Trophoblast cell (in vitro differentiated cells and primary cell): ENCODE measurements at regions not wholly inside any gene's neighbourhood (a gene's known extent, or its start where the extent isn't known, plus 50 kb on each side); places are given as distances from the start of the nearest gene placed in this dataset.
"Not testable (repeated sequence)": the region's sequence is repeated elsewhere in the genome, so short reads cannot be mapped to it uniquely, and the experiment has no call there.

Source experiments
- DNase-seq, 2 donors: peaks; one replicate each; pipeline ENCODE4 v3.0.0-alpha.2; 2016
- H2AFZ ChIP-seq: 2 replicates; pipeline ENCODE4 v1.6.1; 2013; ENCODE audit warnings: low read length, moderate library complexity, mild to moderate bottlenecking; ENCODE audit not compliant: insufficient read depth, poor library complexity
- H2AK5ac ChIP-seq: 2 replicates; pipeline ENCODE4 v1.6.1; 2013; ENCODE audit warnings: mild to moderate bottlenecking, low read length
- H2BK120ac ChIP-seq: 2 replicates; pipeline ENCODE4 v1.6.1; 2013; ENCODE audit warnings: low read length, mild to moderate bottlenecking, moderate library complexity; ENCODE audit not compliant: insufficient read depth, poor library complexity
- H2BK12ac ChIP-seq: 2 replicates; pipeline ENCODE4 v1.6.1; 2013; ENCODE audit warnings: mild to moderate bottlenecking, low read length, moderate library complexity
- H2BK5ac ChIP-seq: 2 replicates; pipeline ENCODE4 v1.6.1; 2013; ENCODE audit warnings: low read length, low read depth, moderate library complexity, mild to moderate bottlenecking; ENCODE audit not compliant: poor library complexity
- H3K14ac ChIP-seq: 2 replicates; pipeline ENCODE4 v1.6.1; 2013; ENCODE audit warnings: mild to moderate bottlenecking, low read length
- H3K18ac ChIP-seq: 2 replicates; pipeline ENCODE4 v1.6.1; 2013; ENCODE audit warnings: mild to moderate bottlenecking, low read length
- H3K23ac ChIP-seq: 2 replicates; pipeline ENCODE4 v1.6.1; 2013; ENCODE audit warnings: low read length
- H3K27ac ChIP-seq: 2 replicates; pipeline ENCODE4 v1.5.1; 2013; ENCODE audit warnings: low read depth, mild to moderate bottlenecking, inconsistent platforms, low read length, moderate library complexity
- H3K27me3 ChIP-seq: 2 replicates; pipeline ENCODE4 v1.6.1; 2013; ENCODE audit warnings: inconsistent platforms, mild to moderate bottlenecking, low read length, moderate library complexity; ENCODE audit not compliant: insufficient read depth
- H3K36me3 ChIP-seq, 2 experiments: 1 replicate in 1 of 2; 2 replicates in 1 of 2; pipeline ENCODE4 v1.6.1; 2013; ENCODE audit warnings: low read length in 2 of 2, mild to moderate bottlenecking in 2 of 2, moderate library complexity in 1 of 2; ENCODE audit not compliant: insufficient read depth in 2 of 2, control insufficient read depth in 1 of 2
- H3K4ac ChIP-seq: 2 replicates; pipeline ENCODE4 v1.6.1; 2013; ENCODE audit warnings: low read depth, mild to moderate bottlenecking, low read length, moderate library complexity
- H3K4me1 ChIP-seq, 2 experiments: 1 replicate in 1 of 2; 2 replicates in 1 of 2; pipeline ENCODE4 v1.6.1; 2013; ENCODE audit warnings: low read length in 2 of 2, mild to moderate bottlenecking in 2 of 2, moderate library complexity in 1 of 2; ENCODE audit not compliant: insufficient read depth in 2 of 2, control insufficient read depth in 1 of 2
- H3K4me2 ChIP-seq: 2 replicates; pipeline ENCODE4 v1.6.1; 2013; ENCODE audit warnings: inconsistent platforms, mild to moderate bottlenecking, low read length, moderate library complexity
- H3K4me3 ChIP-seq: 2 replicates; pipeline ENCODE4 v1.5.1; 2013; ENCODE audit warnings: mild to moderate bottlenecking, low read depth, low read length, inconsistent platforms
- H3K79me1 ChIP-seq: one replicate; pipeline ENCODE4 v1.6.1; 2013; ENCODE audit warnings: low read length
- H3K79me2 ChIP-seq: 2 replicates; pipeline ENCODE4 v1.6.1; 2013; ENCODE audit warnings: low read length, mild to moderate bottlenecking; ENCODE audit not compliant: control insufficient read depth, insufficient read depth, poor library complexity
- H3K9ac ChIP-seq: 2 replicates; pipeline ENCODE4 v1.6.1; 2013; ENCODE audit warnings: mild to moderate bottlenecking, low read length
- H3K9me3 ChIP-seq: 2 replicates; pipeline ENCODE4 v1.6.1; 2013; ENCODE audit warnings: low read depth, mild to moderate bottlenecking, control low read depth, inconsistent platforms, low read length; ENCODE audit not compliant: insufficient read depth
- H4K12ac ChIP-seq: 2 replicates; pipeline ENCODE4 v1.6.1; 2013; ENCODE audit warnings: low read depth, mild to moderate bottlenecking, low read length, moderate library complexity
- H4K8ac ChIP-seq: 2 replicates; pipeline ENCODE4 v1.6.1; 2013; ENCODE audit warnings: low read depth, mild to moderate bottlenecking, low read length, moderate library complexity
- H4K91ac ChIP-seq: one replicate; pipeline ENCODE4 v1.6.1; 2013; ENCODE audit warnings: low read depth, mild to moderate bottlenecking, low read length, moderate library complexity
- WGBS: extraction: QIAGEN DNeasy Blood & Tissue Kit; methylation state at CpG from one replicate; pipeline ENCODE4 v1.1.7; 2013; ENCODE audit warnings: missing lambda C conversion rate; ENCODE audit not compliant: insufficient read length, insufficient coverage; ENCODE audit errors: extremely low coverage; 5-methylcytosine and 5-hydroxymethylcytosine counted together

DNA sequence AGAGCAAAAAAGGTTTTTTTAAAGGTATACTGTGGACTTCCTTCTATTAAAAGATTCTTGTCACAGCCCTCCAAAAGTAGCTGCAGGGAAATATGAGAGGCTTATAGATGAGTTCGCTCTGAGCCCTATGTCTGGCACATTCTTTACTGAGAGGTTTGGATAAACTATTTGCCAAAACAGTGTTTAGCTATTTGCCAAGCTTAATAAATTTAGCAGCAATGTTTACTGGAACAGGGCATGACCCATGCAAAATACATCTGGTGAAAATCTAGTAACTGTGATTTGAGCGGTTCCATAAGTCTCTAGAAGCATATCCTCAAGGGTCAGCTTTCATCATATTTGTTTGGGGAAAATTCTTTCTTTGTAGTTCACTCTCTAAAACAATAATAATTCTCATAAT, 1696.7 kb upstream of the PIK3C3 start:
- no peak for DNase-seq
- Histone ChIP-seq H3K14ac (no peak overlapping the region), H3K4me2 (no peak overlapping the region), H3K4ac (no peak overlapping the region), H3K23ac (no peak overlapping the region), H4K8ac (no peak overlapping the region), H3K9me3 (no peaks in the 10 kb centered on the region), H3K27me3 (no peaks in the 10 kb centered on the region), H3K4me3 (no peak overlapping the region), H4K91ac (no peak overlapping the region), H3K27ac (no peak overlapping the region), H2BK120ac (no peak overlapping the region), H2AK5ac (no peak overlapping the region), H2BK5ac (no peak overlapping the region), H3K36me3 (no peaks in the 10 kb centered on the region), H3K9ac (no peak overlapping the region), H3K79me2 (no peaks in the 10 kb centered on the region), H2BK12ac (no peak overlapping the region), H3K4me1 (no peaks in the 10 kb centered on the region), H2AFZ (no peak overlapping the region), H3K79me1 (no peaks in the 10 kb centered on the region), H3K18ac (no peak overlapping the region), H4K12ac (no peak overlapping the region)
- WGBS = no CpG with 5 or more reads among the region's 2 CpGs

DNA sequence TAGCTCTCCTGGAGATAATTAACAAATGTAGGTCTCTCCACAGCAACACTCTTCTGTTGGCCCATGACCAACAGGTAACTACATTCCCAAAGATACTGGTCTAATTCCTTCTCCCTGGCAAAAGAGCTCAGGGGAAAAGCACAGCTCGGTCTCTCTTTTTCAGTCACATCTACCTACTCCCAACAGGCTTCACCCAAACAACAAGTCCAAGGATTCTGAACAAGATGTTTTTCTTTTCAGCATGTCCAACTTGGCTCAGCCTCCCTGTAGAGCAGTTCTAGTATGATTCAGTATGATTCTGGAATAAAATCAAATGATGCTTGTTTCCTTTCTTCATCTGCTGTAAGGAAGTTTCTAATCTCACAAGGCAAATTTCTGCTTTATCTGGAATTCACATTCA, 1704.8 kb upstream of the PIK3C3 start:
- H3K4me2 ChIP-seq = no peak overlapping the region
- no peak overlapping the region for H3K4ac ChIP-seq
- H3K14ac ChIP-seq = no peak overlapping the region
- H2BK12ac ChIP-seq = no peak overlapping the region
- no peaks in the 10 kb centered on the region for H3K4me1 ChIP-seq
- DNase-seq = no peak
- H2BK5ac ChIP-seq = no peak overlapping the region
- no peak overlapping the region for H4K91ac ChIP-seq
- no peak overlapping the region for H4K12ac ChIP-seq
- H2AK5ac ChIP-seq = no peak overlapping the region
- no CpG with 5 or more reads among the region's 1 CpG for WGBS
- H2BK120ac ChIP-seq = no peak overlapping the region
- no peak overlapping the region for H2AFZ ChIP-seq
- H3K36me3 ChIP-seq = no peaks in the 10 kb centered on the region
- H4K8ac ChIP-seq = no peak overlapping the region
- no peak overlapping the region for H3K27ac ChIP-seq
- no peaks in the 10 kb centered on the region for H3K79me1 ChIP-seq
- no peaks in the 10 kb centered on the region for H3K27me3 ChIP-seq
- no peaks in the 10 kb centered on the region for H3K79me2 ChIP-seq
- H3K18ac ChIP-seq = no peak overlapping the region
- no peak overlapping the region for H3K9ac ChIP-seq
- H3K23ac ChIP-seq = no peak overlapping the region
- H3K9me3 ChIP-seq = no peaks in the 10 kb centered on the region
- H3K4me3 ChIP-seq = no peak overlapping the region

DNA sequence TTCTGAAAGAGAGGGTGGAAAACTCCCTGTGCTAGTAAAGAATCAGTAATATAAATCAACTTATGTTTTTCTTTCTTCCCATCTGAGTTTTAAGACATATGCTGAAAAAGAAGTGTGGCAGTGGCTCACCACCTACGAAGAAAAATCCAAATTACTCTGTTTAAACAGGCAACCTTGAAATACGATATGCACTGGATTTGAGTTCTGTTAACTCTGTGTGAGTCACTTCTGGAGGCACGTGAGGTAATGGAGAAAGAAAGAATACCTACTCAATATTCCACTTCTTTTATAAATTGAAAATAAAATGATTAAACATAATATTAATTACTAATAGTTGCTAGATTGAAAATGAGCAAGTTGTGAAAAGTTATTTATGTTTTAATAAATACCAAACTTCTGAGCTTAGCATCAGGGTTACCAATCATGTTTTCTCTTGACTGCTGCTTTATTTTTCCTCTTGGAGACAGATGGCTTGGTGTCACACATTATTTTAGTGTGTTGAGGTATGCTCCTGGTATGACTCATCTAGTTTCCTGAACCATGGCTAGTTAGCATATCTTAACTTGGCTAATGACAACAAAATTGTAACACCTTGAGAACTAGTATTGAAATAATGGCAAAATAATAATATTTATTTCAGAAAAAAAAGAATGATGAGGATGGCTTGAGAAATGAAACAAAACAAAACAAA, 1705.5 kb upstream of the PIK3C3 start:
- H2BK5ac ChIP-seq = no peak overlapping the region
- no peaks in the 10 kb centered on the region for H3K79me2 ChIP-seq
- no peak overlapping the region for H2BK120ac ChIP-seq
- no peaks in the 10 kb centered on the region for H3K36me3 ChIP-seq
- no peak overlapping the region for H4K12ac ChIP-seq
- H3K9me3 ChIP-seq = no peaks in the 10 kb centered on the region
- peak in 1 of 2 donors; percentile 6 for DNase-seq
- H2BK12ac ChIP-seq = no peak overlapping the region
- H4K91ac ChIP-seq = no peak overlapping the region
- H3K18ac ChIP-seq = no peak overlapping the region
- H3K23ac ChIP-seq = no peak overlapping the region
- no peak overlapping the region for H3K14ac ChIP-seq
- H3K4me3 ChIP-seq = no peak overlapping the region
- H2AFZ ChIP-seq = no peak overlapping the region
- H3K4ac ChIP-seq = no peak overlapping the region
- no peak overlapping the region for H2AK5ac ChIP-seq
- no peak overlapping the region for H4K8ac ChIP-seq
- whole genome bisulfite sequencing = no CpG with 5 or more reads among the region's 3 CpGs
- H3K27me3 ChIP-seq = no peaks in the 10 kb centered on the region
- H3K9ac ChIP-seq = no peak overlapping the region
- no peaks in the 10 kb centered on the region for H3K79me1 ChIP-seq
- no peak overlapping the region for H3K4me2 ChIP-seq
- no peak overlapping the region for H3K27ac ChIP-seq
- no peaks in the 10 kb centered on the region for H3K4me1 ChIP-seq

DNA sequence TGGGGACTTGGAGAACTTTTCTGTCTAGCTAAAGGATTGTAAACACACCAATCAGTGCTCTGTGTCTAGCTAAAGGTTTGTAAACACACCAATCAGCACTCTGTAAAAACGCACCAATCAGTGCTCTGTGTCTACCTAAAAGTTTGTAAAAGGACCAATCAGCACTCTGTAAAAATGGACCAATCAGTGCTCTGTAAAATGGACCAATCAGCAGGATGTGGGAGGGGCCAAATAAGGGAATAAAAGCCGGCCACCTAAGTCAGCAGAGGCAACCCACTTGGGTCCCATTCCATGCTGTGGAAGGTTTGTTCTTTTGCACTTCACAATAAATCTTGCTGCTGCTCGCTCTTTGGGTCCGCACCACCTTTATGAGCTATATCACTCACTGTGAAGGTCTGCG, 1709.4 kb upstream of the PIK3C3 start:
- H3K4me1 ChIP-seq, H4K91ac ChIP-seq, H3K14ac ChIP-seq, H3K4me3 ChIP-seq, H3K18ac ChIP-seq, H2BK12ac ChIP-seq, H3K4me2 ChIP-seq, DNase-seq, H3K36me3 ChIP-seq, H2AK5ac ChIP-seq, H3K4ac ChIP-seq, H3K9me3 ChIP-seq, H2BK120ac ChIP-seq, H3K27ac ChIP-seq, H3K23ac ChIP-seq, H3K79me2 ChIP-seq, H3K9ac ChIP-seq, H2BK5ac ChIP-seq, H3K79me1 ChIP-seq, H4K12ac ChIP-seq, H2AFZ ChIP-seq, H4K8ac ChIP-seq, H3K27me3 ChIP-seq: not testable (repeated sequence)
- no CpG with 5 or more reads among the region's 5 CpGs for WGBS
